RKO (cell line): ENCODE measurements at regions not wholly inside any gene's neighbourhood (a gene's known extent, or its start where the extent isn't known, plus 50 kb on each side); places are given as distances from the start of the nearest gene placed in this dataset.
A peak's percentile ranks its signal among the peaks of the same experiment; 100 is the strongest.
"Not testable (repeated sequence)": the region's sequence is repeated elsewhere in the genome, so short reads cannot be mapped to it uniquely, and the experiment has no call there.

Source experiments
- DNase-seq: peaks from one replicate; pipeline ENCODE4 v3.0.0-alpha.2; 2016; ENCODE audit warnings: low spot score

DNA sequence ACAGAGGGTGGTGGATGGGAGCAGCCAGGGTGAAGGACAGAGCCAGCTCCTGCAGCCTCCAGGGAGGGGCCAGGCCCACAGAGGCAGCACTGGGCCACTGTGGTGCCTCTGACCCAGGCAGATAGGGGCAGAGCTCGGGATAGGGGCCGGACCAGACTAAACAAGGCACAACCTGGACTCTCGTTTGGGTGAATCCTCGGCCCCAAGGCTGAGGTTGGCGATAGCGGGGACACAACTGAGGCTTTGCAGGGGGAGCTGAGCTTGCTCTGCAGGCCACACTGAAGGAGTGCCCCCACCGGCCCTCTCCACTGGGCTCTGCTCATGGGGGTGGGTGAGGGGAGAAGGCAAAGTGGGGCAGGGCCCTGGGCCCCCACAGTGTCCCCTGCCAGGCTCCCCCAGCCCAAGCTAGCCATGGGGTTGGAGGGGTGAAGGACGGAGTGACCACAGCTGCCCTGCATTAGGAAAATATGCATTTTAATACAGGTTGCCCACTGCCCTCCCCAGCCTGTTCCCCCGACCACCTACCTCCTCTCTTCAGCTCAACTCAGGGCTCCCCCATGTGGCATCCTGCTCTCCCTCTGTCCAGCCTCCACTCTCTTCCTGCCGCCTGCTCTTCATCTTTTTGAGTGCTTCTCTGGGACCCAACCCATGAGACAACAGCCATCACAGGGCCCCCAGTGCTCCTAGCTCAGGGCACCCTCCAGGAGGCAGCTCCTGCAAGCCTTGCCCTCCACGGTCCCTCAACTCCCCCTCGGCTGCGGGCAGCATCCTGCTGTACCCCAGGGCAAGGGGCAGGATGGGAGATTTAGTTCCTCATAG is 152.8 kb downstream of the INHBB start:
- no peak for DNase-seq

DNA sequence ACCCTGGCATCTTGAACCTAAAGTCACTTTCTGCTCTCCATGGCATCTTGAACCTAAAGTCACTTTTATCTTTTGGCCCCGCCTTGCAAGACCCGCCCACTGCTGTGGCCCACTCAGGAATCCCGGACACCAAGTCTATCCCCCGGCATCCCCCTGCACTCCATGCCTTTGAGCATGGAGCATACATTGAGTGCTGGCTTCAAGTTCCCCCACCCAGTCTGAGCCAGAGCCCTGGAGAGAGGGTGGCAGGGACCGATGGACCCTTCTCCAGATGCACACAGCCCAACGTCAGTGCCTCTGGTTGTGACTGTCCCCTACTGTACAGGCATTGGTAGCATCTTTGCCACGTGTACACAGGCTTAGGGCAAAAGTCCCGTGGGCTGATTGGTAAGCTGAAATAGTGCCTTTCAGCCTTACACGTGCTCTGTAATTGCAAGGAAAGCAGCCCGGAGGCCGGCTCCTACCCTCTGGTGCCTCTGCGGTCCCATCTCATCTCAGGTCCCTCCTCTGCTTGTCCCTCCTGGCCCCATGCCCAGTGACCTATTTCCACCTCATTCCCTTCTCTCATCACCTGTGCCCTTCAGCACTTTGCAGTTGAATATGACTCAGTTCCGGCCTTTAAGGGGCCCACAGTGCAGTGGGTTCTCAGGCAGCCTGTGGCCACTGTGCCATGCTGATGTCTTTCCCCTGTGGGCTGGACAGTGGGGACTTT is 154.0 kb downstream of the INHBB start:
- DNase-seq: no peak

DNA sequence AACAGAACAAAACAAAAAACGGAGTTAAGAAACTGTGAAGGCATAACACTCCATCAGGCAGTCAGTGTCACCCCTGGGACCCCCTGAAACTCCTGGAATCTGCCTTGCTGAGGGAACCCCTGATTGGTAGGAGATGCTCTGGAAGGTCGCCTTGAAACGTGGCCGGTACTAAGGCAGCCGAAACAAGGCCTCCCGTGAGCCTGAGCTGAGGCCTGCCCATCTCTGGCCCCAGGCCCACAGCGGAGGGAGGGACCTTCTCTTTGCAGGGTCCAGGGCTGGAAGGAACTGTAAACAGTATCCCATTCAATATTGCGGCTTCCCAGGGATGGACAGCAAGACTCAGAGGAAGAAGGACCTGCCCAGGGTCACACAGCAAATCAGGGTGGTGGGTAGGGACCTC is 155.7 kb downstream of the INHBB start:
- DNase-seq: no peak

GRCh38 chr2:120502357-120502756 is 156.4 kb downstream of the INHBB start:
- DNase-seq: no peak

DNA sequence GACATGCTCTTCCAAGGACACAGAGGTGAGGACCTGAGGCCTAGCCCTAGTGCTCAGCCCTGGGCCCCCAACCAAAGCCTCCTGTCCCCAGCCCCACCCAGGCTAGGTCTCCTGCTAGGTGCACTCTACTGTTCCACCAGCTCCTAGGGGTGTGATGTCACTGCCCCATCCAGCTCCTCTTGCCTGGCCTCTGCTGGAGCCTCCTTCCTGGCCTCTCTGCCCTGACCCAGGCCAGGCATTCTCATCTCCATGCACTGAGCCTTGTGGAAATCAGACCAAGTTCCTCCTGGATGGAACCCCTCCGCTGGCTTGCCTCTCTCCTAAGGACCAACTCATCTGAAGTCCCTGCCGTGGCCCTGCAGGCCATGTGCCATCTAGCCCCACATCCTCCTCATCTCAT is 156.8 kb downstream of the INHBB start:
- DNase-seq: no peak

DNA sequence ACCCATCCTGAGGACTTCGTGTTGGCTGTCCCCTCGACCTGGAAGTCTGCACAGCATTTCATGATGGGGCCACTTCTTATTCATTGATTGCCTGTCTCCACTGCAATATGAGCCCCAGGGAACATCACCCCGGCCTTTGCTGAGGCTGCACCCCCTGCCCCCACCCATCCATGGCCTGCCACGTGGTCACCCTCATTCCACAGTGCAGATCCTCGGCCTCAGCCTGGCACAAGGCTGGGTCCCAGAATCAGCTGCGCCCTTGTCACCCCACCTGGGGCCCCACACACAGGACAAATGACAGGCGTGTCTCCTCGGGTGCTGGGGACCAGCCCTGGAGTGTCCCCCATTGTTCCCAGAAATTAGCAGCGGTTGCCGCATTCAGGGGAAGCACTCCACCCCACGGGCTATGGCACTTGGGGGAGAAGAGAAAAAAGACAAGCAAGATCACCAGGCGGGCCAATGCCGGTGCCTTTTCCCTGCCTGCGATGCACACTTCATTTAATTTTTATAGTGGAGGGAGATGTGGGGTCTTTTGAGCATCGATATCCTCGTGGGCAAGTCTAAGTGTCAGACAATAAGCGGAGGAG is 157.4 kb downstream of the INHBB start:
- DNase-seq: no peak

GRCh38 chr2:120503793-120504571 is 158.0 kb downstream of the INHBB start:
- DNase-seq: peak; percentile 21

DNA sequence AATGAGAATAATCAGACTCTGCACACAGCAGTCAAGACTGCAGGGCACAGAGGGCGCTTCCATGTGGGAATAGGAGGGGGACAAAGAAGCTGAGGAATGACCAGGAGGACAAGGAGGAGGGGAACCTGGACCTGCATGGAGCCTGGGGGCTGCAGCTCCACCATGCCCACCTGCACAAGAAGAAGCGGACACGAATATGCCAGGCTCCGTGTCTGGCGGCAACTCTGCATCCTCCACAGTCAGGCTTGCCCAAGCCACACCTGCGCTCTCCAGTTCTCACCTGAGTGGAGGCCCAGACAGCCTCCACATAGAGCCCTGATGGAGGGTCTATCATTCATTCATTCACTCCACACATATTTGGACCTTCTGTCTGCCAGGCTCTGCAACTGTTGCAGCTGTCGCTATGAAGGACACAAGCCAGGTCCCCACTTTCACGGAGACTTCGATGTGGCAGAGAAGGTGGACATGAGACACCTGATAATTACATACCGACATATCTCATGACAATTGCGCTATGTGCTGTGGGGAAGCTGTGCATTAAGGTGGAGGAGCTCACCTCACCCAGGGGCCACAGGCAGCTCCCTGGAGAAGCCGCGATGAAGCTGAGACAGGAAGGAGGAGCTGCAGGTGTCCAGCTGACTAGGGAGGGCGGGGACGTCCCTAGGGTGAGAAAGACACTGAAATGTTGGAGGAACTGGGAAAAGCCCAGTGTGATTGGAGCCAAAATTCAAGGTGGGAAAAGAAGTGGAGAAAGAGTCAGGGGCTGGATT is 159.2 kb downstream of the INHBB start:
- DNase-seq: no peak

GRCh38 chr2:120508567-120509041 is 162.7 kb downstream of the INHBB start:
- no peak for DNase-seq

GRCh38 chr2:120509213-120509815 is 163.4 kb downstream of the INHBB start:
- DNase-seq: no peak

DNA sequence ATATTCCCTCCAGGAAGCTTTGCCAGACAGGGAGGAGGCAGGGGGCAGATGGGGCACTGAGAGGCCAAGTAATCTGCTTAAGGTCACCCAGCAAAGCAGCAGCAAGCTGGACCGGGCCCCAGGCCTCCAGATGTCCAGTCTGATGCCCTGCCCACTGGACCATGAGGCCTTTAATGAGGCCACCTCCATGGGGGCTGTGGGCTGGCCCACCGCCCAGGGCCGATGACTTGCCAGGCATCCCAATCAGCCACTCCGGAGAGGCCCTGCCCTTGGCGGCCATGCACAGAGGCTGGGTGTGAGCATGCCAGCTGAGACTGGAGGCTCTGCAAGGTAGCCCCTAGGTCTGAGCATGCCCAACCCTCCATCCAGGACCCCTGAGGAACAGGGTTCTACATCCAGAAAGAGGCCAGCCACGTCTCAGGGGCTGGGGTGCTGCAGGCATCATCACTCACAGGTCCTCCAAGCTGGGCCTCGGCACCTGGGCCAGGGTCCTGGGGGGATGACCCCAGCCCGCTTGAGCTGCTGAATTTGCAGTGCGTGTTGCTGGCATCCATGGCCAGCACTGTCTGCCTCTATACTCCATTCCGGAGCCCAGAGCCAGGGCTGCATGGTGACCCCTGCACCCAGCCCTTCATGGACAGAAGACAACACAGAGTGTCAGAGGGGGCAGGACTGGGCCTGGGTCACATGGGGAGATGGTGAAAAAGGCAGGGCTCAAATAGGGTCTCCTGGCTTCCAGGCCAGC is 164.2 kb downstream of the INHBB start:
- DNase-seq: no peak

- no peak for DNase-seq
Observed at GRCh38 chr2:120510751-120511395, 164.9 kb downstream of the INHBB start.

- no peak for DNase-seq
Observed at GRCh38 chr2:120511536-120511935, 165.6 kb downstream of the INHBB start.

DNA sequence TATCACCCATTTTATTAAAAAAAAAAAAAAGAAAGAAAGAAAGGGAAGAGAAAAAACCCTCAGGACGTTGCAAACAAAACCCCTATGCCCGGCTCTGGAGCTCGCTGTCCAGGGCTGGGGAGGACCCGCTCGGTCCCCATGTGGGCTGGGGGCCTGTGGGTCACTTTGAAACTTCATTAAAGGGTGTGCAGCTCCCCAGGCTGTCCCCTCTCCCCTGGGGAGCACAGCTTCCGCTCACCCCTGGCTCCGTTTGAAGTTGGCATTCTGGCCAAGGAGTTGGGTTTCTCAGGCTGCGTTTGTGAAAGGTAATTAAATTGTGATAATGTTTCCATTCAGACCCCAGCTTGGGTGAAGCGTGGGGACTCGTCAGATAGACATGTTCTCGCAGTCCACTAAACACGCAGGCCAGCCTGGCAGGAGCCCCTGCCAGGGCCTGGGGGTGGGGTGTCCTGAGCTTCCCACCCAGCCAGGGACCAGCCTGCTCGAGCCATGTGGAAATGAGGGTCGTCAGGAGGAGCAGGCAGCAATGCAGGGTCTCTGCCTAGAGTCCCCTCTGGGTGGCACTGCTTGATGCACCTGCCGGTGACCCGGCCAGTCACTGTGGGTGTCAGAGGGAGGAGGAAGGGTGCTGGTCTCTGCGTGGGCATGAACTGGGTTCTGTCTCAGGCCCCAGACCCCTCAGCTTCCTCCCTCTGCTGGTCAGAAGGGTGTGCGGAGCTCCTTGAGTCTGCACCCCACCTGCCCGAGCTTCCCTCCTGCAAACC is 166.2 kb downstream of the INHBB start:
- DNase-seq: no peak

DNA sequence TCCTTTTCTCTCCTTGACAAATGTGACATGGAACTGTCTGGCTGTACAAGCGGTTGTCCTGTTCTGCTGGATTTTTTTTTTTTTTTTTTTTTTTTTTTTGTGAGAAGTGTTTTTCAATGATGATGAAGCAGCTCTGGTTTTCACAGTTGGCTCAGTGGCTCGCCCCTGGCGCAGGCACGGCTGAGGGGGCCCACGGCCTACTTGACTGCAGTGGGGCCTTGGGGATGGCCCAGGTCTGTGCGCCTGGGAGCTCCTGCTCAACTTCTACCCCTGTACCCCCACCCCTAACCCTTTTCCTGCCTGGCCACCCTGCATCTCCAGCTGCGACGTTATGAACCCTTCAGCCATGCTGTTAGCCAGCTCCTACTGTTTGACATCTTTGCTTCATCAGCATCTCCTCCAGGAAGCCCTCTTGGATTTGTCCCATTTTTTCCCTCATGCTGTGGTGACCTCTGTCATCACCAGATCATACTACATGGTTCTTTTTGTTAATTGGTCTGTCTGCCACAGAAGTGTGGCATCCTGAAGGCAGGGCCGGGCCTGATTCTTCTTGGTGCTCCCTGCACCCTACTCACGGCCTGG is 167.9 kb downstream of the INHBB start:
- DNase-seq: no peak

- no peak for DNase-seq
Observed at GRCh38 chr2:120514521-120514920, 168.6 kb downstream of the INHBB start.

- DNase-seq: not testable (repeated sequence)
Observed at GRCh38 chr2:120515066-120515758, 169.3 kb downstream of the INHBB start.
